HG03439 (cell line): ENCODE measurements at regions not wholly inside any gene's neighbourhood (a gene's known extent, or its start where the extent isn't known, plus 50 kb on each side); places are given as distances from the start of the nearest gene placed in this dataset.
"Not testable (repeated sequence)": the region's sequence is repeated elsewhere in the genome, so short reads cannot be mapped to it uniquely, and the experiment has no call there.

Experiments
- ATAC-seq: cut with Tn5 transposase; IDR thresholded peaks from one replicate; pipeline ENCODE4 v1.9.1; 2021; ENCODE audit warnings: mild to moderate bottlenecking, moderate library complexity; ENCODE audit not compliant: unreplicated experiment

DNA sequence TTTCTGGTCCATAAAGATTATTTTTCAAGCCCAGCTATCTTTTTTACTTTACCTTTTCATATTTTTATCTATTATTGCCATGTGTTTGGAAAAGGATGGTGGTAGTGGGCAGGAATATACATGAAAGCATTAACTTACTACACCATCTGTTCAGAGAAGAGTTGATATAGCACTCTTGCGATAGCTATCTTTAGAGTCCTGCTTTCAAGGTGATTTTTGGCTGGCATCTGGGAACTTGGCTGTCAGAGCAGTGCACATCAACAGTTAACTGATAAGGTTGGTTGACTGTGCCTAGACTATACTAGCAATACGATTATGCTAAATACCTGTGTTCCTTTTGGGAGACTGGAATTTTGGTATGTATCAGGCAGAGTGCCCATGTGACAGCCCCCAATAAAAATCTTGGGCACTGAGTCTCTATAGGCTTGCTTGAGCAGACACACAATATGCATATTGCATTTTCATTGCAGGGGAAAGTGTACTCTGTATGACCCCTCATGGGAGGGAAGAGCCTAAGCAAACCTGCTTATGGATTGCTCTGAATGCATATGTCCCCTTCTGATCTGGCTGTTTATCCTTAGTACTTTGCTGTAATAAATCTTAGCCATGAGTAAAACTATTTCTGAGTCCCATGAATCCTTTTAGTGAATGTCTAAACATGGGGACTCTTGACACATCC, 227.6 kb upstream of the C9orf72 start:
- ATAC-seq: no peak

DNA sequence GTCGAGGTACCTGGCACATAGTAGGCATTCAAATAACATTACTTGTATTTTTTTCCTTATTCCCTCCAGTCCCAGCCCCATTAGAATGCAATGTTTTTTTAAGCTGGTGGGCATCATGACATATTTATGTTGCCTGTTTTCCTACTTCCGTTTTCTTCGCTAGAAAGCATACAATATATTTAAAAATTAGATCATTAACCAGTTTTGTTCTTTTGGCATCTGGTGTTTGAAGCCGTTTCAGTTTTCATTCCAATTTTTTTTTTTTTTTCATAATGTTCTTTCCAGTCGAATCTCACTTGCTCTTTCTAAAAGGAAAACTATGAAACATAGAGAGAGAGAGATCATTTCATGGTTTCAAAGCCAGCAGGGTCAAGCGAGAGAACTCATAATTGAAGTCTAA, 228.3 kb upstream of the C9orf72 start:
- no peak for ATAC-seq

DNA sequence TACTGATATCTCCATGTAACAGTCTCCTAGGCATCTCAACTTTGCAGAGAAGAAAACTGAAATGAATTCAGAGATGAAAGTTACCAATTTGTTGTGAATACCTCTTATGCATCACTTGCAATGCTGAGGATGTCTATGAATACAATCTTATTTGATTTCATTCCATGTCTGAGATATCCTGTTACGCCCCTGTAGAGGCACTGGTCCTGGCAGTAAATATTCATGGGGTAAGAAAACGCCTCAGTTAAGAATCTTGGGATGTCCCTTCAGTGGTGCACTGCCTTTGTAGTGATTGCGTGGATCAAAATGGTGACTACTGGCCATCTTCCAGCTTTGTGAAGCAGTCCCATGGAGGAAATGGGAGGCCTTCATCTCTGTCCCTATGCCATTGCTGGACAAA, 229.1 kb upstream of the C9orf72 start:
- ATAC-seq: no peak

DNA sequence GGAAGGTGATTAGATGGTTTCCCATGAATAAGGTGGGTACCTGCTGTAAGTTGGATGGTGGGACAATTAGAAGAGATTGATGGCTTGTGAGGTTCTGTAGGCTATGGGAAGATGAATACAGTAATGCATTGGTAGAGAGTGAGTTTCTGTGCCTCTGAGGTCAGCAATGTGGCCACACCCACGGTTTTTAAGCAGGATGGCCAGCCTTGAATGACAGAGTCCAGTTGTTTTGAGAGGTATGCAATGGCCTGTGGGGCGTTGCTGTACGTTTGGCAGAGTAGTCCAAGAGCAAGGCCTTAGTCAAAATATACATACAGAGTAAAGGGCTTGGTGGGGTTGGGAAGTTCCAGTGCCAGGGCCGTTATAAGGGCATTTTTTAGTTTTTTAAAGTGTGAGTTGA, 235.6 kb upstream of the C9orf72 start:
- no peak for ATAC-seq

DNA sequence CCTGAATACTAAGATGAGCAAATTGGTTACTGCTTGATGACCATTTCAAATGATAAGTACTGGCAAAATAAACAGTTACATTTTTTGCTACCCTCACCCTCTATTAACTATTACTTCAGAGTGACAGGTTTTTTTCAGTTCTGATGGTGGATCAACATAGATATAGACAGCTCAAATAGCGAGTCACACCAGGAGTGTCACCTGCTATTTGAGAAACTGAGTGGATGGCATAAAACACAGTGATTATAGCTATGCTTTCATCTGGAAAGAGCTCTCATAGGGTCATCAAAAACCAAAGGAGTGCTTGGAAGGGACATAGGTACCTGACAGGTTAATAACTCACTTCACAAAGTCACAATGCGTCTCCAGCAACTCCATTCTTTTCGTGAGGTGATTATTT, 244.5 kb upstream of the C9orf72 start:
- ATAC-seq: no peak

DNA sequence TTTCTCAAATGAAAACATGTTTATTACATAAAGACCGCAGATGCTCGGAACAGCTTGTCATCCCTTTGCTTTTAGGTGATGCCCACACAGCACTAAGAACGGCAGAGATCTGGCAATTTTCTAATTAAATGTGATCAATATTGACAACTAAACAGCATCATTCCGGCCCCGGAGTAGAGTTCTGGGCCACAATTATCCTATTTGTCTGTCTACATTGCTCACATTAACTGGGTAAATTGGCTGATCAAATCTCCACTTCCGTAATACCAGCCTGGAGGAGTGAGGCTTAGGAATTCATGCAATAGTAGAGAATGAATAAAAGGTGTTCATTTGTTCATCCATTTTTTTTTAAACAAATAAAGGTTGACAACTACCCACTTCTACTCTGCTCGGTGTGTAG, 245.1 kb upstream of the C9orf72 start:
- ATAC-seq: no peak

DNA sequence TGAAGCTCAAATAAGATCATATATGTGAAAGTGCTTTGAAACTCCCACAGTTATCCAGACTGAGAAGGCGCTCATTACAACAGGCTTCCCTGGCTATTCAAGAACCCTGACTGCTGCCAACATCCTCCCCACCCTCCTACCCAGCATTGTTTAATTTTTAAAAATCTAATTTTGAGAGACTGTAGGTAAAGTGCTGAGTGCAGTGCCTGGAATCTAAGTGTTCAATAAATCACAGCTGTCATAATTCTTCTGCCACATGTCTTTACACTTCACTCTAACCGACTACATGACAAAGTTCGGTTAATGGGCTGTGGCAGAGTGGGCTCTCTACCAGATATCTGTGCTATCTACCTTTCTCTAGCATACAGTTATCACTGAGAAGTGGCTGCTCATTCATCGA, 255.6 kb upstream of the C9orf72 start:
- ATAC-seq: no peak

DNA sequence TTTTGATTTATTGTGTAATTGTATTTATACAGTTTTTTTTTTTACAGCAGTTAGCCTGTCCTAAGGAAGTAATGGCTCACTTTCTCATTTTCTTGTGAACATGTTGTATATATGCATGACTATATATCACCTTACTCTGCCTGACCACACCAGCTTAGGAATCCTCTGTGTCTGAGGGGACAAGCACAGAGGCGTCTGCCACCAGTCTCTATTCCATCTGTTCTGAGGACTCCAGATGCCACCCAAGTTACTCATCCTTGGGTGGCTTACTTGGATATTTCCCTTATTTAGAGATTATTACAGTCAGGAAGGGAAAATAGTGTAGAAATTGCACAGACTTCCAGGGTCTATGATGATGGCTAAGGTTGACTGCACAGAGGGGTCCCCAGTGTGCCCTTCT, 256.3 kb upstream of the C9orf72 start:
- ATAC-seq: no peak

DNA sequence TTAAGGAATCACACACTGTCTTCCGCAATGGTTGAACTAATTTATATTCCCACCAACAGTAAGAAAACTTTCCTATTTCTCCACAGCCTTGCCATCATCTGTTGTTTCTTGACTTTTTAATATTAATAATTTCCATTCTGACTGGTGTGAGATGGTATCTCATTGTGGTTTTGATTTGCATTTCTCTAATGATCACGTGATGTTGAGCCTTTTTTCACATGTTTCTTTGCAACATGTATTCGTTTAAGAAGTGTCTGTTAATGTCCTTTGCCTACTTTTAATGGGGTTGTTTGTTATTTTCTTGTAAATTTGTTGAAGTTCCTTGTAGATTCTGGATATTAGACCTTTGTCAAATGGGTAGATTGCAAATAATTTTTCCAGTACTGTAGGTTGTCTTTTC, 258.8 kb upstream of the C9orf72 start:
- not testable (repeated sequence) for ATAC-seq

DNA sequence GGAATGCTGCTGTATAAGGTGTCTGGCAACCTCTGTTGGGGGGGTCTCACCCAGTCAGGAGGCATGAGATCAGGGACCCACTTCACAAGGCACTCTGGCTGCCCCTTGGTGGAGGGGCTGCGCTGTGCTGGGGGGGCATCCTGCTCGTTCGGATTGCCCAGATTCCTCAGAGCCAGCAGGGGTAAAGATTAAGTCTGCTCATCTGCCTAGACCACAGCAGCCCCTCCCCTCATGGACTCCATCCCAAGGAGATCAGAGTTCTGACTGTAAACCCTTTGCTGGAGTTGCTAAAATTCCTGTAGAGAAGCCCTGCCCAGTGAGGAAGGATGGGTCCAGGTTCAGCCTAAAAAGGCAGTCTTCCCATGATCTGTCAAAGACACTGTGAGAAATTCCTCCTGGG, 262.0 kb upstream of the C9orf72 start:
- ATAC-seq: no peak

DNA sequence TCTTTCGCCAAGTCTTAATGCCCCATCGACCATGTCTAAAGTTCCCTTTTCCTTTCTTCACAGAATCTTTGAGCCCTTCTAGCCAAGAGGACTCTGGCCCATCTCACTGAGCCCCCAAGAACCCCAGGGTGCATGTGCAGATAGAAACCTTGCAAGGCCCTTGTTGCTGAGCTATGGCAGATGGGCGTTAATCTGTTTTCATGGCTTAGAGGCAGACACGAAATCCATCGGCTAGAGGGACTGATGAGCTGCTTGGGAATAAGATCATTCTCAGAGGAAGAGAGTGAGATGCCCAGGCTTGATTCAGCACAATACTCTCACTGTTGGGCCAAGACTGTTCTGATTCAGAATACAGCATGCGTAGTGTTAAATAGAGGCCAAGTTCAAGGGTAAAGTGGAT, 262.5 kb upstream of the C9orf72 start:
- ATAC-seq: no peak

DNA sequence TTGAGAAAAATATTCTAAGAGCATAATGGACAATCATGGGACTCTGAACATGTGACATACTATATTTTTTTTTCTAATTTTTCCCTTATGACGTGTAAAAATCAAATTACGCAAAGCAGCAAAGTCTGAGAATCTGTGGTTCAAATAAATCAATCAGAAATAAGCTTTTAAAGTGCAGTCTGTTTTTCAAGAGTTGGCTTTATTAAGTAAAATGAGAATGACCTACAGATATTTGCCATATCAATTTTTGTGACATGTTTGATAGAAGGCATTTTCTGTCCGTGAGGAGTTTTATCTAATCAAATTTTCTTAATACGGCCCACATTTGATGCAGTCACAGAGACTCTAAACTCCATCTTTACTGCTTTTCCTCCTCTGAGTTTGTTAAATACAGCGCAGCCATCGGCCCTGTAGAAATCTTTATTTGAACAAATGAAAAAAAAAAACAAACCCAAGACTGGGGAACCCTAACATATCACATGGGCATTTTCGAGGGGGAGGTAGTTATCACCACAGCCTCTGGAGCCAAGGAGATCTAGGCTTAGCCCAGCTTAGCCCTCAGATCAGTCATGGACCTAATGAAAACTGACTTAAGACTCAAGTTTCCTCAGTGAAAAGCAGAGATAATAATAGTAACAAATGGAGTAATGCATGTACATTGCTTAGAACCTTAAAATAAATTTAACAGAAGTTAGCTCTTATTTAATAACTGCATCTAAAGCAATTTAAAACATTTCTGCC, 263.6 kb upstream of the C9orf72 start:
- ATAC-seq: no peak

DNA sequence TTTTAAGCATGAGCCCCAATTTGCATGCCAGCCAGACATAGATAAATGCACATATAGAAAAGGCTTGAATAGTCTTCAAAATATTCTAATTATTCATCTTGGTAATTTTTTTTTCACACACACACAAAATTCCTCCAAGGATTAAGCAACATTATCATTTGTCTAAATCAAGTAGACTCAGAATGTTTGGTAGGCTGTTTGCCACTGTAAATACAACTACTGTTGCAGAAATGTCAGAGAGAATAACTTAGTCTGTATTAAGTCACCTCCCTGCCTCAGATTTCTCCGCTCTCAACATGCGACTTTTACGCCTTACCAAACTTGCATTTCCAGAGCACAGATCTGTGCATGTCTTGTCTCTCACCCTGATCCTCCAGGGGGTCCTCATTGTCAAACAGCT, 265.6 kb upstream of the C9orf72 start:
- no peak for ATAC-seq

DNA sequence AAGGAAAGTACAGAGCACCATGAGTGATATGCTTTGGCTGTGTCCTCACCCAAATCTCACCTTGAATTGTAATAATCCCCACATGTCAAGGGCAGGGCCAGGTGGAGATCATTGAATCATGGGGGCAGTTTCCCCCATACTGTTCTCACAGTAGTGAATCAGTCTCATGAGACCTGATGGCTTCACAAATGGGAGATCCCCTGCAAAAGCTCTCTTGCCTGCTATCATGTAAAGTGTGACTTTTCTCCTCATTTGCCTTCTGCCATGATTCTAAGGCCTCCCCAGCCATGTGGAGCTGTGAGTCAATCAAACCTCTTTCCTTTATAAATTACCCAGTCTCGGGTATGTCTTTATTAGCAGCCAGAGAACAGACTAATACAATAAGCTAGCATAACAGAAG, 266.5 kb upstream of the C9orf72 start:
- not testable (repeated sequence) for ATAC-seq

DNA sequence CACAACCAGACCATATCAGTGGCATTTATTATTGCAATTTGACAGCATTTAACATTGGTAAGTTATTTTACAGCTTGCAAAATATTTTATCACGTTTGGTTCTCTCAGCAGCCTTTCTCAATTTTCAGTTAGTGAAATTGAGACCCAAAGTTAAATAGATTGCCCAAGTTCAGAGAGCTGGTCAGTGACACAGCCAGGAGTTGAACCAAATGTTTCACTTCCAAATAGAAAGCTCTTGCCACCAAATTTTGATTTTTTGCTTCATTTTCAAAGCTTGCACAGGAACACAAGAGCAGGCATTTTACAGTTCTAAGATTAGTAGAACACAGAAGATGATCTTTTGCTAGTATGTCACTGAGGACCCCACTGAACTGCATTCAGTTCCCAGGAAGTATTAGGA, 271.5 kb upstream of the C9orf72 start:
- ATAC-seq: no peak

DNA sequence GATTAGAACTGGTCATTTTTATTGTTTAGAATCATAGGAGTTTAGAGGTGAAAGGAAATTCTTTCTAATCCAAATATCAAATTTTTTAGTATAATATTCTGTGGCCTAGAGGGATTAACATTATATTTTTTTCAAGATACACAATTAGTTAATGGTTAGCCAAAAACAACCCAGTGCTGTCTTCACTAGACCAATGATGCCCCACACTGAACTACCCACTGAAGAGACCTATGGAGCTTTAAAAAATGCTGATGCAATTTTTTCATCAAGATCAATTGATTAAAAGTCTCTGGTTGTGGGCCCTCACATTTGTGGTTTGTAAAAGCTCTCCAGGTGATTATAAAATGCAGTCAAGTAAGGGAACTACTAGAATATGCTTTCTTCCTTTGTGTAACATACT, 274.1 kb upstream of the C9orf72 start:
- no peak for ATAC-seq

DNA sequence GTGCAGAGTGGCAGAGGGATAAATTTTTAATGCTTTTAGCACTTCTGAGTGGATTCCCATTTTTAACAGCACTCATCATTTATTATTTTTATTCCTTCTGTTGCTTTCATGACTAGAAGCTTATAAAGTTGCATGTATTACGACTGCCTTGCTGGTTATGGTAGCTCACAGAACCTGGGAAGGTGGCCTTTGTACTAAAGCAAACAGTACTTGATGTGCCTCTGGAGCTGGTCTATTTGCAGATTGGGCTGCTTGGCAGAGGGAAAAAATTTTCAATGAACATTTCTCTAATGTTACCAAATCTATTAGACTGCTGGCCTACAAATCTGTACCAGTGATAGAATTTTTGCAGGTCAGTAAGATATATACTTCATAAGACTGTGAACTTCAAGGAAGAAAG, 274.5 kb upstream of the C9orf72 start:
- ATAC-seq: no peak

DNA sequence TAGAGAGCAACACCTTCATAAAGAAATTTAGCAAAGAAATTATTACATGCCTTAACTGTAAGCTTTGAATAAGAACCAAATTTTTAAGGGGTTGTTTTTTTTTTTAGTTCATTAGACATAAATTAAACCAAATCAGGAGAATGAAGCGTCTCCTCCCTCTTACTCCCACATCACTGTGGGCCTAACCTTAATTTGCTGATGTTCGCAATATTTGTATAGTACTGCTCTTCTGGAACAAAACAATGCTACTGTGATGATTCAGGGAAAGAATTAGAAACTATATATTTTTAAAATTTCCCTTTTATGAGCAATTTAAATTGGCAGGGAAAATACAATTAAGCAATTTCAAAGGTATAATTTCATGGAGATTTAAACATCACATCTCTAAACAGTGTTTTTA, 275.0 kb upstream of the C9orf72 start:
- ATAC-seq: no peak

DNA sequence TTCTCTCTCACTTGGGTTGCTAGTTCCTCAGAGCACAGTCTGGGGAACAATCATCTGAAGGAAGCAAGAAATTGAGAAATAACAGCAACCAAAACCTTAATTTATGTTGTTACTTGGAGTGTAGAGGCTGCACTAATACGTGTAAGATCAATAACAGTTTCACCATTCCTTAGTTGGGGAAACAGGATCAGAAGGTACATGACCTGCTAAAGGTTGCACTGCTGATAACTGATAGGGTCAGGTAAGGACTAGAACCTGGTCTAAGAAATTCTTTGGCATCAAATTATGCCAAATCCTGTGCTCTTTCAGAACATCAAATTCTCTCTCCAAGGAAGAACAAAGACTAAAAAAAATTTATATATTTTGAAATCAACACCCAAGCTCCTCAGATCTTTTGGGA, 278.6 kb upstream of the C9orf72 start:
- no peak for ATAC-seq

DNA sequence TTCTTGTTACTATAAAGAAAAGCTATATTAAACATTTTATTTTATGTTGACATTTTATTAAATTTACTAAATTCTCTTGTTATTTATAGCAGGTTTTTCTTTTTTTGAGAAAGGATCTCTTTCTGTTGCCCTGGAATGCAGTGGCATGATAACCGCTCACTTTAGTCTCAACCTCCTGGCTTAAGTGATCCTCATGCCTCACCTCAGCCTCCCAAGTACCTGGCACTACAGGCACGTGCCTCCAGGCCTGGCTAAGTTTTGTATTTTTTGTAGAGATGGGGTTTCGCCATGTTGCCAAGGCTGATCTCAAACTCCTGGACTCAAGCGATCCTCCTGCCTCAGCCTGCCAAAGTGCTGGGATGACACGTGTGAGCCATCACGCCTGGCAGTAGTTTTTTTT, 280.2 kb upstream of the C9orf72 start:
- ATAC-seq: no peak

DNA sequence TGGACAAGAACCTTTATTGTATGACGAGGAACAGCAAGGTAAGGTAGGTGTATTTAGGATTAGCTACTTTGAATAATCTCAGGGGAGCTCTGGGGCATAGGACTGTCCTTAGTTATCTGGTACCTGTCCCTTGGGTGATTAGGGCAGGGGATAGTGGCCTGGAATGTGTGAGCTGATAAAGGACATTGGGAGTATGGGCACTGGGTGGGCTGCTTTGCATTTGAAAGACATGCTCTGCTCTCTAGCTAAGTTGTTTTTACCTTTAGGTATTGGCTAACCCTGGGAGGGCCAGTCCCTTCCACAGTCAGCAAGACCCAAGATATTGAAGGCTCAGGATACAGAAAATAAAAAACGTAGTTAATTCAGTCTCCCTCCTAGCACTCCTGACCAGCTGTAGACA, 282.8 kb upstream of the C9orf72 start:
- ATAC-seq: no peak

DNA sequence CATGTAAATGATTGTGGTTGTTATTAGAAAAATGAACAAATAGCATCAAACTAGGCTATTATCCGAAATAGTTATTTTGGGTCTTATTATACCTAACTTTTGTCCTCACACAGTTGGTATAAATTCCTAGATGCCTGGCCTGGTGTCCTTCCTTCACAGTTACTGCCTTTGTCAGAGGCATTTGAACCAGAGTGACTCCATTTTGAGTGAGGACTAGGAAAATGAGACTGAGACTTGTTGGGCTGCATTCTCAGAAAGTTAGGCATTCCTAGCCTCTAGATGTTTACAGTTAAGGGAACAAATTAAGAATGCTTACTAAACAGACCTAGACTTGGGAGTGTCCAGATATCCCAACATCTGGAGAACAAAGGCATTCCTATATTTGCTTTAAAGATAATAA, 283.5 kb upstream of the C9orf72 start:
- ATAC-seq: no peak

DNA sequence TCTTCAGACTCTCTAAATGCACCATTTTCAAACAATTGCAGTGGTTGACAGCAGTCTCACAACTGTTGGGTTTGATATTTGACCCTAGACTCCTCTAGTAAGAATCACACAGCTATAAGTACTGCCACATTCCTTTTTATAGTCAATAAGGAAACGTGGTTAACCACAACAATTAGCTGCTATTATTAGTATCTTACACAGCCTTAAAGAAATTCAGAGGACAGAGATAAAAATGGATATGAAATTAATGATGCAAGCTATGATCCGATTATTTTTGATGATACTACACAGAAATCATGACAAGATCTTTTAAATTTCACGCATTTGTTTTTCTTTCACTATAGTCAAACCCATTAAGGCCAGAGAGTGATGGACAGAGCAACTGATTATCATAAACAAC, 288.6 kb upstream of the C9orf72 start:
- no peak for ATAC-seq
